Karpas-422 (cell line): ENCODE measurements at regions not wholly inside any gene's neighbourhood (a gene's known extent, or its start where the extent isn't known, plus 50 kb on each side); places are given as distances from the start of the nearest gene placed in this dataset.

ENCODE experiments used
- DNase-seq: peaks from one replicate; pipeline ENCODE4 v3.0.0-alpha.2; 2015
- H2AFZ ChIP-seq: fragments of 200-600 bp; sonication (generic); 2 replicates; pipeline ENCODE4 v1.6.1; 2014; ENCODE audit warnings: antibody characterized with exemption, low read length, mixed read lengths
- H3K27ac ChIP-seq: fragments of 200-600 bp; sonication (generic); 2 replicates; pipeline ENCODE4 v1.5.1; 2014; ENCODE audit warnings: mild to moderate bottlenecking, low read length, moderate library complexity
- H3K27me3 ChIP-seq: fragments of 200-600 bp; sonication (generic); 2 replicates; pipeline ENCODE4 v1.6.1; 2014; ENCODE audit warnings: low read length, mixed read lengths
- H3K36me3 ChIP-seq: fragments of 200-600 bp; sonication (generic); 2 replicates; pipeline ENCODE4 v1.6.1; 2014; ENCODE audit warnings: low read length, mixed read lengths; ENCODE audit not compliant: insufficient read depth
- H3K4me1 ChIP-seq: fragments of 200-600 bp; sonication (generic); 2 replicates; pipeline ENCODE4 v1.6.1; 2014; ENCODE audit warnings: mild to moderate bottlenecking, low read length, mixed read lengths
- H3K4me2 ChIP-seq: fragments of 200-600 bp; sonication (generic); 2 replicates; pipeline ENCODE4 v1.6.1; 2014; ENCODE audit warnings: low read length, low read depth, mild to moderate bottlenecking; ENCODE audit not compliant: poor library complexity, severe bottlenecking
- H3K4me3 ChIP-seq: fragments of 200-600 bp; sonication (generic); 2 replicates; pipeline ENCODE4 v1.5.1; 2014; ENCODE audit warnings: mild to moderate bottlenecking, antibody characterized with exemption, low read length, mixed read lengths
- H3K79me2 ChIP-seq: fragments of 200-600 bp; sonication (generic); 2 replicates; pipeline ENCODE4 v1.6.1; 2014; ENCODE audit warnings: mild to moderate bottlenecking, low read length, mixed read lengths
- H3K9ac ChIP-seq: fragments of 200-600 bp; sonication (generic); 2 replicates; pipeline ENCODE4 v1.6.0; 2014; ENCODE audit warnings: low read length
- H3K9me2 ChIP-seq: fragments of 200-600 bp; sonication (generic), shearing (Covaris generic); replicated peaks from 2 replicates; pipeline ENCODE4 v1.6.0; 2014; ENCODE audit warnings: mild to moderate bottlenecking, low read length, moderate library complexity; ENCODE audit not compliant: insufficient read depth
- H3K9me3 ChIP-seq: fragments of 300-700, 200-600 bp; sonication (generic); 2 replicates; pipeline ENCODE4 v1.6.1; 2014; ENCODE audit warnings: low read length, mixed read lengths
- H4K20me1 ChIP-seq: fragments of 200-600 bp; sonication (generic); 2 replicates; pipeline ENCODE4 v1.6.1; 2014; ENCODE audit warnings: mild to moderate bottlenecking, antibody characterized with exemption, low read length, low read depth; ENCODE audit not compliant: insufficient read depth

GRCh38 chr6:156065849-156066248 is 610.2 kb upstream of the NOX3 start:
- no peak overlapping the region for H3K27ac ChIP-seq
- no peaks in the 10 kb centered on the region for H3K27me3 ChIP-seq
- H3K4me2 ChIP-seq: no peak overlapping the region
- no peaks in the 10 kb centered on the region for H4K20me1 ChIP-seq
- no peaks in the 10 kb centered on the region for H3K9me2 ChIP-seq
- no peak overlapping the region for H3K4me3 ChIP-seq
- DNase-seq: no peak
- no peaks in the 10 kb centered on the region for H3K4me1 ChIP-seq
- H3K79me2 ChIP-seq: no peaks in the 10 kb centered on the region
- no peaks in the 10 kb centered on the region for H3K9me3 ChIP-seq
- H3K36me3 ChIP-seq: no peaks in the 10 kb centered on the region
- no peak overlapping the region for H3K9ac ChIP-seq
- H2AFZ ChIP-seq: no peak overlapping the region

- DNase-seq: no peak
- no peak overlapping the region for H3K9ac ChIP-seq
- H4K20me1 ChIP-seq: no peaks in the 10 kb centered on the region
- H3K4me2 ChIP-seq: no peak overlapping the region
- H3K36me3 ChIP-seq: no peaks in the 10 kb centered on the region
- no peaks in the 10 kb centered on the region for H3K9me3 ChIP-seq
- no peak overlapping the region for H3K4me3 ChIP-seq
- H3K4me1 ChIP-seq: no peaks in the 10 kb centered on the region
- no peak overlapping the region for H2AFZ ChIP-seq
- H3K79me2 ChIP-seq: no peaks in the 10 kb centered on the region
- no peaks in the 10 kb centered on the region for H3K9me2 ChIP-seq
- no peaks in the 10 kb centered on the region for H3K27me3 ChIP-seq
- no peak overlapping the region for H3K27ac ChIP-seq
These were observed 606.5 kb upstream of the NOX3 start for GRCh38 chr6:156062091-156062563.

DNA sequence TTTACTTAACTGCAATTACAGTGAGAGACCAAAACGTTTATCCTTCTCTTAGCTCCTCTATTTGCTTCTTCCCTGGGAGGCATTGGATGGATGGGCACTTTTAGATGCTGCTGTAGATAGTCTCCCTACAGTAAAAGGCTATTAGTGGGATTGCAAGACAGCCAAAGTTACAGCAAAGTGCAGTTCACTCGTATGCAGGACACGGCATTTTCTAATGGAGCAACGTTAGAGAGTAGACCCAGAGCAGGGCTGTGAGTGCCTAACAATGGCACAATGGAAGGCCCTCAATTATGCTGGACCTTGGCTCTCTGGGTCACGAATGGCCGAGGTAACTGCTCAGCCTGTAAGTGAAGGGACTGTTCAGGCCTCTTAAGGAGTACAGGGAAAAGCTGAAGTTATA is 605.8 kb upstream of the NOX3 start:
- Histone ChIP-seq H3K27ac (no peak overlapping the region), H3K4me1 (no peaks in the 10 kb centered on the region), H3K4me2 (no peak overlapping the region), H3K9me3 (no peaks in the 10 kb centered on the region), H3K36me3 (no peaks in the 10 kb centered on the region), H3K79me2 (no peaks in the 10 kb centered on the region), H2AFZ (no peak overlapping the region), H3K4me3 (no peak overlapping the region), H3K9ac (no peak overlapping the region), H3K27me3 (peaks cover under 1% of the 10 kb centered on the region; the same call in 1 of the 2 replicates), H4K20me1 (no peaks in the 10 kb centered on the region), H3K9me2 (no peaks in the 10 kb centered on the region)
- DNase-seq: no peak

- Histone ChIP-seq H4K20me1 (no peaks in the 10 kb centered on the region), H3K4me2 (no peak overlapping the region), H3K27ac (no peak overlapping the region), H3K79me2 (no peaks in the 10 kb centered on the region), H2AFZ (no peak overlapping the region), H3K36me3 (no peaks in the 10 kb centered on the region), H3K4me3 (no peak overlapping the region), H3K9me3 (peaks cover 4% of the 10 kb centered on the region; the same call in 1 of the 2 replicates), H3K9ac (no peak overlapping the region), H3K9me2 (no peaks in the 10 kb centered on the region), H3K27me3 (peaks cover 3% of the 10 kb centered on the region; the same call in 1 of the 2 replicates), H3K4me1 (no peaks in the 10 kb centered on the region)
- no peak for DNase-seq
These were observed 604.4 kb upstream of the NOX3 start for GRCh38 chr6:156060013-156060412.

DNA sequence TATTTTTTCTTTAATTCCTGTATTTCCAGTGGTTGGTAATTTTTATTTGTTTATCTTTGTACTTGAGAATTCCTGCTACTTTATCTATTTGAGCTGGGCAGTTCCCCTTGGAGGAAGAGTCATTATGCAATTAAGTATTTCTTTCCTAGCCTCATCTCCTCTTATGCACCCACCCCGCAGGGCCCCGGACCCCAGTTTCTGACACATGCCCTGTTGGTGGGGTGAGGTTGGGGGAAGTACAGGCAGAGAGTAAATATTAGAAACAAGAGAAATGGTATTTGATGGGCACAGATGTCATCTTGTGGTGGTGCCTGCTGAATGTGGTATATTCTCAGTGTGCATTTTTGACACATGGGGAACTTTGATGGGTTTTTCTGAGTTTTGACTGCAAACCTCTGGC is 602.7 kb upstream of the NOX3 start:
- H3K4me3 ChIP-seq: no peak overlapping the region
- H2AFZ ChIP-seq: no peak overlapping the region
- H3K9me2 ChIP-seq: no peaks in the 10 kb centered on the region
- H3K27ac ChIP-seq: no peak overlapping the region
- DNase-seq: no peak
- no peaks in the 10 kb centered on the region for H3K79me2 ChIP-seq
- no peaks in the 10 kb centered on the region for H3K36me3 ChIP-seq
- H3K4me1 ChIP-seq: no peaks in the 10 kb centered on the region
- peaks cover 3% of the 10 kb centered on the region; the same call in 1 of the 2 replicates for H3K27me3 ChIP-seq
- H4K20me1 ChIP-seq: no peaks in the 10 kb centered on the region
- peaks cover 4% of the 10 kb centered on the region; the same call in 1 of the 2 replicates for H3K9me3 ChIP-seq
- no peak overlapping the region for H3K4me2 ChIP-seq
- no peak overlapping the region for H3K9ac ChIP-seq

- Histone ChIP-seq H3K9me3 (peaks cover 4% of the 10 kb centered on the region; the same call in 1 of the 2 replicates), H3K4me2 (no peak overlapping the region), H3K4me1 (no peaks in the 10 kb centered on the region), H3K27me3 (peaks cover 3% of the 10 kb centered on the region; the same call in 1 of the 2 replicates), H3K4me3 (no peak overlapping the region), H3K36me3 (no peaks in the 10 kb centered on the region), H3K79me2 (no peaks in the 10 kb centered on the region), H3K27ac (no peak overlapping the region), H2AFZ (no peak overlapping the region), H3K9ac (no peak overlapping the region), H3K9me2 (no peaks in the 10 kb centered on the region), H4K20me1 (no peaks in the 10 kb centered on the region)
- no peak for DNase-seq
These were observed 602.2 kb upstream of the NOX3 start for GRCh38 chr6:156057869-156058268.

DNA sequence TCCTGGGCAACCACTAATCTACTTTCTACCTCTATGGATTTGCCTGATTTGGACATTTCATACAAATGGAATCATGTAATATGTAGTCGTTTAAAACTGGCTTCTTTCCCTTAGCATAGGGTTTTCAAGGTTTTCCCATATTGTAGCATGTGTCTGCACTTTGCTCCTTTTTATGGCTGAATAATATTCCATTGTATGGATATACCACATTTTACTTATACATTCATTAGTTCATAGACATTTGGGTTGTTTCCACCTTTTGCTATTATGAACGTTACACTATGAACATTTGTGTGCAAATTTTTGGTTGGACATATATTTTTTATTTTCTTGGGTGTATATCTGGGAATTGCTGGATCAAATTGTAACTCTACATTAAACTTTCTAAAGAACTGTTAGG is 600.4 kb upstream of the NOX3 start:
- no peak overlapping the region for H3K27ac ChIP-seq
- H3K4me1 ChIP-seq: no peaks in the 10 kb centered on the region
- no peaks in the 10 kb centered on the region for H3K9me2 ChIP-seq
- no peaks in the 10 kb centered on the region for H3K36me3 ChIP-seq
- no peak overlapping the region for H3K4me2 ChIP-seq
- no peak overlapping the region for H3K4me3 ChIP-seq
- H3K9ac ChIP-seq: no peak overlapping the region
- no peak for DNase-seq
- H2AFZ ChIP-seq: no peak overlapping the region
- no peaks in the 10 kb centered on the region for H4K20me1 ChIP-seq
- H3K79me2 ChIP-seq: no peaks in the 10 kb centered on the region
- peaks cover 3% of the 10 kb centered on the region; the same call in 1 of the 2 replicates for H3K27me3 ChIP-seq
- H3K9me3 ChIP-seq: peaks cover 4% of the 10 kb centered on the region; the same call in 1 of the 2 replicates

GRCh38 chr6:156053626-156054025 is 598.0 kb upstream of the NOX3 start:
- Histone ChIP-seq H3K27ac (no peak overlapping the region), H3K27me3 (peaks cover 3% of the 10 kb centered on the region; the same call in 1 of the 2 replicates), H3K9me3 (peaks cover 4% of the 10 kb centered on the region; the same call in 1 of the 2 replicates), H3K9me2 (no peaks in the 10 kb centered on the region), H3K4me2 (no peak overlapping the region), H4K20me1 (no peaks in the 10 kb centered on the region), H2AFZ (no peak overlapping the region), H3K36me3 (no peaks in the 10 kb centered on the region), H3K9ac (no peak overlapping the region), H3K4me1 (no peaks in the 10 kb centered on the region), H3K4me3 (no peak overlapping the region), H3K79me2 (no peaks in the 10 kb centered on the region)
- DNase-seq: no peak
